ENCODE measurements at regions not wholly inside any gene's neighbourhood (a gene's known extent, or its start where the extent isn't known, plus 50 kb on each side); places are given as distances from the start of the nearest gene placed in this dataset.
"Not testable (repeated sequence)": the region's sequence is repeated elsewhere in the genome, so short reads cannot be mapped to it uniquely, and the experiment has no call there.

DNA sequence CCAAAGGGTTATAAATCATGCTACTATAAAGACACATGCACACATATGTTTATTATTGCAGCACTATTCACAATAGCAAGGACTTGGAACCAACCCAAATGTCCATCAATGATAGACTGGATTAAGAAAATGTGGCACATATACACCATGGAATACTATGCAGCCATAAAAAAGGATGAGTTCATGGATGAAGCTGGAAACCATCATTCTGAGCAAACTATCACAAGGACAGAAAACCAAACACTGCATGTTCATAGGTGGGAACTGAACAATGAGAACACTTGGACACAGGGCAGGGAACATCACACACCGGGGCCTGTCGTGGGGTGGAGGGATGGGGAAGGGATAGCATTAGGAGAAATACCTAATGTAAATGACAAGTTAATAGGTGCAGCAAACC, 322.1 kb downstream of the RPLP1 start:
- DNase-seq, result not testable (repeated sequence)

DNA sequence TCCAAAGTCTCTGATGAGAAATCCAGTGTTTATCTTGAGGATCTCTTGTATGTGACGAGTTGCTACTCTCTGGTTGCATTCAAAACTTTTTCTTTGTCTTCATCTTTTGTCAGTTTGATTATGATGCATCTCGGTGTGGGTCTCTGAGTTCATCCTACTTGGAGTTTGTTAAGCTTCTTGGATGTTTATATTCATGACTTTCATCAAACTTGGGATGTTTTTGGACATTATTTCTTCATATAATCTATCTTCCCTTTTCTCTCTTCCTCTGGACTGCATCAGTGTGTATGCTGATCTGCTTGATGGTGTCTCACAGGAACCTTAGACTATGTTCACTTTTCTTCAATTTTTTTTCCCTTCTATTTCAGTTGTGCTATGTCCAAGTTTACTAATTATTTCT, 320.4 kb downstream of the TLE3 start:
- no peak for DNase-seq

DNA sequence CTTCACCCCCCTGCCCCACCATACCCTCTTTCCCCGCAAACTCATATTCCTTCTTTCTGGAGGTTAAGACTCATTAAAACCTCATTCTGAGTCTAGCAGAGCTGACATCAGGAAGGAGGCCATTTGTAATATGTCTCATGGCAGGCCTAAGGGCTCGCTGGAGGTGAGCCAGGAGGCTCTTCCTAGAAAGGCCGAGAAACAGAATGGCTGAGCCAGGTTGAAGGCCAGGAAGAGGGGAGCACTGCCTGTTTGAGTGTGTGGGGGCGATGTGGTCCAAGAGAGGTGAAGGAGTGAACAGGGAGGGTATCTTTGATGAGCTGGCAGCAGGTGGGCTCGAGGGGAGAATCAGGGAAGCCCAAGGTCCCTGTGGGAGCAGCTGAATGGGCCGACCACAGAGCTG, 317.3 kb downstream of the TLE3 start:
- DNase-seq, result no peak

DNA sequence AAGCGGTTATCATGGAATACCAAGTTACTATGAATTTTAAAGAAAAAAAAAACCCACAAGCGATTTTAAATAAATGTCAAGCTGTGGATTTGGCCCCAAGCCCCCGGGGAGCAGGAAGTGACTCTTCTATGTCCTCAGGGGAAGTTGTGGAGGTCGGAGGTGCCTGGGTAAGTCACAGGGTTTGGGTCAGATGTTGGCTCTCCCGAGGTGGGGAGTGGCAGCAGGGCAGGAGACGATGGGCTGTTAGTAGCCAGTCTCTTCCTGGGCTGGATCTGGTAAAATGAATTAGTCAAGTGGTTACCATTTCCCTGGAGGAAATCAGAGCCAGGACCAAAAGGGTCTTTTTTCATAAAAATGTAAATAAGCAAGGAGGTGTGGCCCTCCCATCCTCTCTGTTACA, 316.7 kb downstream of the TLE3 start:
- no peak for DNase-seq

DNA sequence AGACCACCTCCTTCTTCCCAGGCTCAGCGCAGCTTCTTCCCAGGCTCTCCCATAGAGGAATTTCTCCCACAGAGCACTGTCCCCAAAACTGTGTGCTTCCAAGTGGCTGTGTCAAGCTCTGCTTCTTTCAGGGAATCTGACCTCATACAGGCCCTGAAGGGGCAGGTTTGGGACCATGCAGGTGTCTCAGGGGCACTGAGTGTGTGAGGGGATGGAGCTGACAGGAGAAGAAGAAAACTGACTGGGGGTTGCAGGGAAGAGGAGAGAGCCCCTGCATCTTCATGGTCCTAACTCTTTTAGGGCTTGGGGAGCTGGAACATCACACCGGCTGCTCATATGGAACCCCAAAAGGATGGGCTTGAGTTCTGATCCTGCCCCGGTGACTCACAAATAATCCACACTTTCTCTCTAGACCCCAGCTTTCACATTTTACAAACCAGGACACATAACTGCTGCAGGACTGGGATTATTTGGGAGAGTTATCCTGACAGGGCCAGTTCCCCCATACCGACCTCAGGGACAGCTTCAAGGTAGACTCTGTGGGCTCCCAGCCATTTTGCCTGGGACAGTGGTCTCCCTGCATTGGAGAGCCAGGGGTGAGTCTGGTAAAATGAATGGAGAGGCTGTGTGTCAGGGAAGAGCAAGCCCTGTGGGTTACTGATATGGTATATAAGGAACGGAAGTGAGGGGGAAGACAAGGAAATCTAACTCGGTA, 316.1 kb downstream of the TLE3 start:
- DNase-seq, result no peak

DNA sequence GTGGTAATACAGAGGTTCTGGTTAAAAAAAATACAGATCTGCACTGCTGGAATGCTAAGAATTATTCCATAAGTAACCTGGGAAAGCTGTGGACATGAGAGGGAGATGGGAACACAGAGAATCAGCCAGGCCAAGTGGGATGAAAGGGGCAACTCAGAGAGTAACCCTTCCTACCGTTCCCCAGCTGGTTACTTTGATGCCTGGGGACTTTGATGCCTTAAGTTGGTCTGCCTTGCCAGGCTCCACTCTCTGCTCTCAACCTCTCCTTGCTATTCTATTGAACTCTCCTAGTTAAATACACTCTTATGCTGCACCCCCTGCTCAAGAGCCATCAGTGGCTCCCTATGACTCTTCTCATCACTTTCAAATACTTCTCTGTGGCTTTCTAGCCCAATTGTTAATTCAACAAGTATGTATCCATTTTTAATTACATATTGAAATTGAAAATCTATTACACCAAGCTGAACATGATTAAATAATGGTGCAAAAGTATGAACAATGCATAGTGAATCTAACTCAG, 315.5 kb downstream of the TLE3 start:
- no peak for DNase-seq

DNA sequence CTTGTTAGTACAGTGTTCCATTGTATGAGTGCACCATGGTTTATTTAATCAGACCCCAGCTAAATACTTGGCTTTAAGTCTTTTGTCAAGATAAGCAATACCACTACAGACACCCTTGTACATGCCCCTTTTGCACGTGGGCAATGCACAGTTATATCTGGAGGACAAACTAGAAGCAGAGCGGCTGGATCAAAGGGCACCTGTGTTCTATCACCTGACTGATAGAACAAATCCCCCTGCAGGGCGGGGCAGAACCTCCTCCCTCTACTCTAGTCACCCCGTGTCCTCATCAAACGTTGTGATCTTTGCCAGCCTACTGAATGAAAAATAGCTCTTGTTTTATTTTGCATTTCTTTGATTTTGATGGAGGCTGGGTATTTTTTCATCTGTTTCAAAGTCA, 314.9 kb downstream of the TLE3 start:
- peak; percentile 96 for DNase-seq

DNA sequence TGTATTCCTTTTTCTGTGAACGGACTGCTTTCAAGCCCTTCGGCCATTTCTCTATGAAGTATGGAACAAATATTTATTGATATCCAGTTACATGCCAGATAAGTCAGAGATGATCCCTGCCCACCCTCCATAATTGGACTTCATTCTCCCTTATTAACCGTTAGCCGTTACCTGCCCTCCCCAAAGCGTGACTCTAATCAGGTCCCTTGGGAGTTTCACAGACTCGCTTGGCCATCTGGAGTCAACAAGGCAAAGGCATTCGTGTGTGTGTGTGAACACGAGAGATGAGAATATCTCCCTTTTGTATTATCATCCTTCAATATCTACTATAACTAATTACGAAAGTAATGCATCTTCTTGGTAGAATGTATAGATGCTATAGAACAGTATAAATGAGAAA, 314.5 kb downstream of the TLE3 start:
- DNase-seq, result peak; percentile 96

DNA sequence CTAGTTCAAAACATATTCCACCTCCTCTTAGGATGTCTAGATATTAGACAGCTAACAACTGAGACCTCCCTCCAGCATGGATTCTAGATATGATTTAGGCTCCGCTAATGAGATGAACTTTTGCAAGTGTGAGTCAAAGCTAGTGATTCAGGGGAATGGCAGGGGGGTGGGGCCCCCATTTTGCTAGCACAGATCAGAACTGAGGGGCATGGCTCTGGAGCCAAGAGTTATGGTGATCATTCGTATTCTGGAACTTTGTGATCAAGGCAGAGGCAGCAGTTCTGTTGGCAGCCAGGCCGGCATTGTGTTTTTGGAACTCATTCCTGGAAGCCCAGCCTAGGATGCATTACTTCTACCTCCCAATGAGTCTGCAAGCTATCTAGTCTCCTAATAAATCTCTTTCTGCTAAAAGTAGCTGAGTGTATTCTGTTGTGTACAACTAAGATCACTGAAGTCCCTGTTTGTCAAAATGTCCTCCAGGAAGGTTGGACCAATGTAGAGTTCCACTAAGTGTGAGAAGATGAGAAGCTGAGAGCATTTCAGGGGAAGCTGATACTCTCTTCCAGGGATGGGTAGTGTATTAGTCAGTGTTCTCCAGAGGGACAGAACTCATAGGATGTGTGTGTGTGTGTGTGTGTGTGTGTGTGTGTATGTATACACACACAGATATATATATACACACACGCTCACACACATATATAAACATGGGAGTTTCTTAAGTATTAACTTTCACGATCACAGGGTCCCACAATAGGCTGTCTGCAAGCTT, 312.7 kb downstream of the TLE3 start:
- DNase-seq, result no peak

DNA sequence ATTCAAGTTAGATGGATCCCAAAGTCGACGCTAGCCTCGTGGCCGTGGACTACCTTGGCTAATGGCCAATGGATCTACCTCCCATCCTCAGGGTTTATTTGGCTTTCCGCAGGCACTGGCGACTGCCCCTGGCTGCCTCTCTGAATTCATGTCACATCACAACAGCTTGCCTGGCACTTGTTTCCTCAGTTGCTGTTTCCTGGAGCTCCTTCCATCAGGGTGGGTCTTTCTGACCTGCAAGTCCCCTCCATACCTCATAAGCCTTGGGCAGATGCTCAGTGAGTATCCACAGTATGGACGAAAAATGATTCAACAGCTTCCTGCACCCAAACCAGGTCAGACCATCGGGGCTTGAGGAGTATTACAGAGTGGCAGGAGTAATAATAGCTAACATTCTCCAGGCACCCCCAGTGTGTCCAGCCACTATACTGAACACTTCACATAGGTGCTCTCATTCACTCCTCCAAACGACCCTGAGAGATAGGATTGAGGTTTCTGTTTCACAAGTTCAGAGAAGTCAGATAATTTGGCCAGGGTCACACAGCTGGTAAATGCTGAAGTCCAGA, 311.5 kb downstream of the TLE3 start:
- DNase-seq, result no peak

DNA sequence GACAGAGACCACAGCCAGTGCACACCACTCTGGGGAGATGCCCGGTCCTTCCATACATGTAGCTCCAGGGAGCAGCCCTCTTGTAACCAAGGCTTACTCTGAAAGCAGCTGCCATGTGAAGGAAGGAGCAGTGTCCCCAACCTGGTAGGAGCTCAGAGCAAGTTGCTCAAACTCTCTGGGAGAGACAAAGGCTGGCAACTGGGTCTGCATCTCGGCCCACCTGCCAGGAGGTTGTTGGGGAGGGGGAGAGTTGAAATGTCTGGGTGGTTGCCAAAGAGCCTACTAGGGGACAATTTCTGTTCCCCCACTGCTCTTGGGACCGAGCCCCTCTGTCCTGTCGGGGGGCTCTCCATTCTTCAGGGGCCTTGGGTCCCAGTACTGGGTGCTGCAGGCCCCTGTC, 309.9 kb downstream of the TLE3 start:
- DNase-seq, result no peak

DNA sequence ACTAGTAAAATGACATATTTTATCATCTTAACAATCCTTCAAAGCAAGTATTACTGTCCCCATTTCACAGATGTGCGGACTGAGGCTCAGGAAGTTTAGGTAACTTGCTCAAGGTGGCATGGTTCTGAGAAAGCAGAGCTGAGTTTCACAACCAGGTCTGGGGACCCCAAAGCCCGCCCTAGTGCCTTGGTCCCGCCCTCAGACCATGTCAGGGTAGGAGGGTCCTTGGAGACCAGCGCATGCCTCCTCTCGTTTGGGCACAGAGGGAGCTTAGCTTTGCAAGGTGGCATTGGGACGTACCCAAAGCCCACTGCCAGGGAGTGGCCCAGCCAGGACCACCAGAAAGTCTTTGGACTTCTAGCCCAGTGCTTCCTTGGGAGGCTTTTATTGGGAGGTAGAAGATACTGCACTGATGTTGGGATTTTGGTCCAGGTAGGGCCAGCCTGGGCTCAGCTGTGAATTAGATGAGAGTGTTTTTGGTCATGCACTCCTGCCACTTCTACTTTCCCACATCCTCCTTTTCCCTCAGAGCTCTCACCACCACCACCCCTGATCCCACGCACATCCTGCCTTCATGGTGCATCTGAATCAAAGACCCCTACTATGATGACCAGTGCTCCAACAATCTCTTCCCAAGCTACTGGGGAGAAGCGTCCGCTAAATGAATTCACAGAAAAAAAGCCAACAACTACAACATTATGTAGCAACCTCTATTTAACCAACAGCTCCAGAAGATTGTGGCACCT, 307.9 kb downstream of the TLE3 start:
- no peak for DNase-seq

DNA sequence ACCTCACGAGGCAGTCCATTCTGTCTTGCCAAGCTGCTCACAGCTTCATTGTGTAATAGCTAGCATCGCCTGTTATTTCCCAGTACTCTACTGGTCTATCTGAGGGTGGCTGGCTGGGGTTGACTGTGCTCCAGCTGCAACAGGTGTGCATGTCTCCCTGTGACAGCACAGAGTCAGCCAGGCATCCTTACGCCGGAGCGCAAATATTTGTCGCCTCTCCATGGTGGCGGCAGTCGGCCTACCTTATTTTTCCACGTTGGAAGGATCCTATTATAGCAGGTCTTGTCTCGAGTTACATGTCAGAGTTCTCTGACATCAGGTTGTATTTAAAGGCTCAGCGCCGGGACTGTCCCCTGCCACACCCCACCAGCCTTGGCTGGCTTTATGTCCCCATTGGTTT, 307.1 kb downstream of the TLE3 start:
- DNase-seq, result no peak

DNA sequence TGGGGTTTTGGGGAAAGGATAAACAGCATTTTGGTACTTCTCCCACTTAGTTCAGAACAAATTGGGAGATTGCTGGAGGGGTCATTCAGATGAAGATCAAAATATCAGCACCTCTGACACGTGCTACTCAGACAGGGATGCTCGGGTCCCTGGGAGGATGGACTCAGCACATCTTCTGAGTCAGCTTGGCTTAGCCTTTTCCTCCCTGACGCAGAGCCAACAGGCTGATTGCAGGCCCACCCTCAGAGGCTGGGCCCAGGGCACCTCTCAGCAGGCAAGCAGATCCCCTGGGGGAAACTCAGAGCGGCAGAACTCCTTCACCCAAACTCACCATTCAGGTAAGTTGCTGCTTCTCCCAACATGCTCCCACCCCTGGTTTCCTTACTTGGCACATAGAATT, 304.9 kb downstream of the TLE3 start:
- no peak for DNase-seq

DNA sequence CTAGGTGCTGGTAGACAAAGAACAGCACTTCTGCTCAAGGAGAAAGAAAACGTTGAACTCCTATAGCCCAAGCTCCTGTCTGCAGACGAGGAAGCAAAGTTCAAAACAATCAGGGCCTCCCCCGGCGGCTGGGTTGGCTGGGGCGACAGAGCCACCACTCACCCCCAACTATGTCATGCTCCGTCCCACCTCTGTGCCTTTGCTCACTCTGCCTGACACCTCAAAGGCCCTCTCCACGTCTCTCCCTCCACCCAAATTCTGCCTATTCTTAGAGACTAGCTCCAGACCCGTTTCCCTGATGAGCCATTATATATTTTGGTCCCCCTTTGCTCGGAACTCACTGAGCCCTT, 304.3 kb downstream of the TLE3 start:
- DNase-seq, result no peak

DNA sequence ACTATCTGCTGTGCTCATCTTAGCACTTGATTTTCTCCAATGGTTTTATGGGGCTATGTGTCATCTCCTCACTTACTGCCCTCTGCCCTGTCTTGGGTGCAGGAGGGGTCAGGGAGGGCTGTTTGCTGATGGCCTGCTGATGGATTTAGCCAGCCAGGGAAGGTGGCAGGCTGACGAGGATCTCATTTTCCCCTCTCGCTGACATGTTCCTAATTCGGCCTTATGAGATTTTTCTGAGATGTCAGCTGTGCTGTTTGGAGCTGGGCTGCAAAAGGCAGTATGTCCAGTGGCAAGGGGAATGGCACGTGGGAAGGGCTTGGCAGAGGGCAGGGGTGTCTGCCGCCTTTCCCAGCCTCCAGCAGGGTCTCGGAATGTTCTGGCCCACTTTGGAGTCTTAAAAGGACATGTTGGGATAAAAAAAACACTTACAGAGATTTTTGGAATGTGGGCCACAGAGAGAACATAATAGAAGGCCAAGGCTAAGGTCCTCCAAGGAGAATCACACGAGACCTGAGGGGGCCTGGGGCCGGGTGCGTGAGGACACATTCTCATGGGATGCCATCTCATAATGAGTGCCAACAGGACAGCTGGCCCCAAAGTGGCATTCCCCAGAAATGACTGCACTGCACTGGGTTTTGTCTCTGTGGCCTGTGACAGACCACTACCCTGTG, 303.8 kb downstream of the TLE3 start:
- no peak for DNase-seq

DNA sequence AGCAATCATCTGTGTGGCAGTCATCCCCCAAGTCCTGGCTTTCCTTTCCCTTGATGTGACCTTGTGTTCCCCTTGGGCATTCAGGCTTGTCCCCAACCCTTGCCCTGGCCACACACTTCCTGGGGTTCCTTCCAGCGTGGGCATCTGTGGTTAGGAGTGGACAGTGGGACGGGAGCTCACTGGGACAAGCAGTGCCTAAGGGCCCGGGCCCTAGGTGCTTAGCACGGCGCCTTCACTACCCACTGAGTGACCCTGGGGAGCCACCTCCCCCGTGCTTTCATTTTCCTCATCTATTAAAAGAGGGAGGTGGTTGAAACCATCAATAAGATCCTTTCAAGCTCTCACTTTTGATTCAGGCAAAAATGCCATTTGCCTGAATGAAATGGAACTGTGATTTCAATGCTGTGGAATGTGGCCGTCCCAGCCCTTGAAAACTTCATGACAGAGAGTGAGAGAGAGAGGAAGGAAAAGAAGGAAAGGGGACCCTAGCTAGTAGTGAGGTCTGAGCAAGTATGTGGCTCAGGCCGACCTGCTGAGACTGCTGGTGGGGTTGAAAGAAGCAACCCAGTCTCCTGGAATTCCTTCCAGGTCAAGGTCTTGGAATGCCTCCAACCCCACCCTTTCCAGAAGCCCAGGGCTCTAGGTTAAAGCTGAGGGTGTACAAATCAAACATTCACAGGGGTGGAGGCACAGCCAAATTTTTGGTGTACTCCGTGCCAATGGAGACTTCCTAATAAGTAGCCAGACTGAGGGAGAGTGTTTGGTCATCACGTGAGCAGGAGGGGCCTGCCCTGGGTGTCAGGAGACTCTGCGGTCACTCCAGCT, 302.9 kb downstream of the TLE3 start:
- DNase-seq, result no peak

DNA sequence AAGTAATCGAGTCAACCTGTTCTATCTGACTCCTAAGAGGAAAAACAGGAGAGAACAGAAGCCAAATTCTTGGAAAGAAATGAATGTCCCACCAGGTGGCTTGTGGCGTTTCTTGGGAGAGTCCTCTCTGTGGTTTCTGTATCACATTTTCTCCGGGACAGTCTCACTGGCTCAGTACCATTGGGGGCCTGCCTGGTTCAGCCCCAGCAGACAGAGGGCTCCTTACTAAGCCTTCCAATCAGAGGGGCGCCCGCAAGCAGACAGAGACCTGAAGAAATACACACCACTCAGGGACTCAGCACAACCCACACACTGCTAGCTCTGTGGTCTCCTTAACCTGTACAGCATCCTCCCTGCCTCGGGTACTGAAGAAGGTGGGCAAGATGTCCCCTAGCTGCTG, 302.1 kb downstream of the TLE3 start:
- no peak for DNase-seq

DNA sequence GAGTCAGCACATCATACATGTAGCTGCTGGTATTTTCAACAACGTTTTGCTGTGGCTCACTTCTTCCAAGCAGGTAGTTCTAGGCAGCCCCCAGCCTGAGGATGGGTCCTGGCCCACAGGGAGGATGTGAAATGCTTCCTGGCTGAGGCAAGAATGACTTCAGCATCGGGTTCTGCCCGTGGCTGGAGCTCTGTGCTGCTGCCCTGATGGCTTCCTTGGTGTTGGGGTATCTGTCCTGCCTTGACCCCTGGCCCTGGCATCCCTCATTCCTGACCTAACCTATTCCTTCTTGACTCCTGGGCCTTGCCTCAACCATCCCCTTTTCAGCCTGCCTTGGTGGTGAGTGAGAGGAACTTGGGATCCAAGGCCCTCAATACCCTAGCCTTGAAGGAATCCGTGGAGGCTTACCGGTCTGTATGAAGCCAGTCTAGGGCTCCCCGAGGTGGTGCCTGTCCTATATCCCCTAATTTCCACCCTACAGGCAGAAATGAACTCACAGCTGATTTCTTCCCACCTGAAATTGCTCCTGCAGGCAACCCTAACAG, 300.6 kb downstream of the TLE3 start:
- no peak for DNase-seq

DNA sequence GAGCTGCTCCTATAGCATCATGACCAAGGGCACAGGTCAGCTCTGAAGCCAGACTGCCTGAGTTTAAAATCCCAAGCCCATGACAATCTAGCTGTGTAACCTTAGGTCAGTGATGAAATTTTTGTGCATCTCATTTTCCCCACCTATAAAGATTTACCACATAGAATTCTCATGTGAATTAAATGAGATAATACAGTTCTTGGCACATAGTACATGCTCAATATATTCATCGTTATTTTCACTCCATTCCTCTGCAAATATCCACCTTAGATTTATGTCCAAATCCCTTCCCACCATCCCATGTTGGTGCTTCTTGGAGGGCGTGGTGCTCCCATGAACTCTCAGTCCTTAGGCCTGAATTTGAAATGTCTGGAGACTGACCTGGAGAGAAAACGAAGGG, 300.1 kb downstream of the TLE3 start:
- DNase-seq, result no peak

DNA sequence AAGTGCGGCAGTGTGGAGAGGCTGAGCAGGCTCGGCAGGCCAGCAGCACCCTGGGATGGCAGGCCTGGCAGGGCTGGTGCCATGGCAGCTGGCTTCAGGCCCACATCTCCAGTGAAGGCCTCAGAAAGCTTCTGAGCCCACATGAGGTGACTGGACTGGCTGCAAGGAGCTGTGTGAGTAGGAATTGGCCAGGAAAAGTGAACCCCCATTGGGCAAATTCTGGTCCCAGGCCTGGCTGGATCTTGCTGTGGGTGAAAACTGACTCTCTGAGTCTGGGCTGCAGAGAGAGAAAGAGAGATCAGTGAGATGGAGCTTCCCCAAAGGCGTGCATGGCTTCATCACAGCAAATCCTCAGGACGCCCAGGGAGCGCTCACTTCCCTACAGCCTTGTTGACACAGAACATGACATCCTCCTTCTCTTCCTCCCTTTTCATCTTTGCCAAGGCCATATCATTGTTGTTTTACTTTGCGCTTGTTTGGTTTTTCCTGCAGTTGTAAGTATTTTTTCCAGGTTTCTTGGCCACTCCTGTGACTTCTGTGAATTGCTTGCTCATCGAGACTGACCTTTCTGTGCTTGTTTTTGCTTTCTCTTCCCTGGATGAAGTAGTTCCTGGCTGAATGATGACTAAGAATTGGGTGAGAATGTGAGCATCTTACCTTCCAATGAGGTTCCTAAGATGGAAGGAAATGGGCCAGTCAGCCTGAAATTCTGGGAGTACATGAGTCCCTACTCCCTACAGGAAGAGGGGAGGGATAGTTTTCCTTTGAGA, 299.1 kb downstream of the TLE3 start:
- DNase-seq, result no peak

Data from NCI-H526 treated with DMSO at 0.1 percent for 48 hours (cell line).